Astrocyte of the spinal cord (primary cell): ENCODE measurements at regions not wholly inside any gene's neighbourhood (a gene's known extent, or its start where the extent isn't known, plus 50 kb on each side); places are given as distances from the start of the nearest gene placed in this dataset.
"Not testable (repeated sequence)": the region's sequence is repeated elsewhere in the genome, so short reads cannot be mapped to it uniquely, and the experiment has no call there.

ENCODE experiments used
- DNase-seq: peaks from one replicate; pipeline ENCODE4 v3.0.0; 2011; ENCODE audit warnings: low read depth, low spot score
- H3K4me3 ChIP-seq: 2 replicates; pipeline ENCODE4 v1.5.1; 2011; ENCODE audit warnings: low read depth, mild to moderate bottlenecking, low read length, moderate library complexity
- in situ Hi-C: cut with HindIII; loops from 2 replicates; pipeline ENCODE4 v1.10.0; 2017; ENCODE audit warnings: low sequenced_read_pairs
- TF ChIP-seq, protein P1 (sequence below): IDR thresholded peaks from 2 replicates; pipeline ENCODE4 v1.5.1; 2012; ENCODE audit warnings: low read depth, mild to moderate bottlenecking, low read length, inconsistent platforms

DNA sequence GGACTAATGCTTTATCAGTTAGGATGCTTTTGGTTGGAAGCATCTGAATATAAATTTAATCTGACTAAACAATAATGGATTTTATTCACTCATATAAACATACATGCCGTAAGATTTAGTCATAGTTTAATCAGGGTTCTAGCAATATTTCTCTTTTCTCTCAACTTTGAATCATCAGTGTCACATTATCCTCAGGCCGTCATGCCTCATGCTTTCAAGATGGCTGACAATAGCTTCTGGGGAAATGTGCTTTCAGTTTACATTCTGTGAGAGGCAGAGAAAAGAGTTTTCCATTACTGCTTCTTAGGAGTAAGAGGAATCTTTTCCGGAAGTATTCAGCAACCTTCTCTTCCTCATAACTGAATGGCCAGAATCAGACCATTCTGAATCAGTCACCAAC, 162.2 kb downstream of the GJA1 start:
- in situ Hi-C loops = no loop called here
- TF ChIP-seq, protein P1, sequence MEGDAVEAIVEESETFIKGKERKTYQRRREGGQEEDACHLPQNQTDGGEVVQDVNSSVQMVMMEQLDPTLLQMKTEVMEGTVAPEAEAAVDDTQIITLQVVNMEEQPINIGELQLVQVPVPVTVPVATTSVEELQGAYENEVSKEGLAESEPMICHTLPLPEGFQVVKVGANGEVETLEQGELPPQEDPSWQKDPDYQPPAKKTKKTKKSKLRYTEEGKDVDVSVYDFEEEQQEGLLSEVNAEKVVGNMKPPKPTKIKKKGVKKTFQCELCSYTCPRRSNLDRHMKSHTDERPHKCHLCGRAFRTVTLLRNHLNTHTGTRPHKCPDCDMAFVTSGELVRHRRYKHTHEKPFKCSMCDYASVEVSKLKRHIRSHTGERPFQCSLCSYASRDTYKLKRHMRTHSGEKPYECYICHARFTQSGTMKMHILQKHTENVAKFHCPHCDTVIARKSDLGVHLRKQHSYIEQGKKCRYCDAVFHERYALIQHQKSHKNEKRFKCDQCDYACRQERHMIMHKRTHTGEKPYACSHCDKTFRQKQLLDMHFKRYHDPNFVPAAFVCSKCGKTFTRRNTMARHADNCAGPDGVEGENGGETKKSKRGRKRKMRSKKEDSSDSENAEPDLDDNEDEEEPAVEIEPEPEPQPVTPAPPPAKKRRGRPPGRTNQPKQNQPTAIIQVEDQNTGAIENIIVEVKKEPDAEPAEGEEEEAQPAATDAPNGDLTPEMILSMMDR = no peak
- peak; percentile 34 for DNase-seq
- no peak overlapping the region for H3K4me3 ChIP-seq

DNA sequence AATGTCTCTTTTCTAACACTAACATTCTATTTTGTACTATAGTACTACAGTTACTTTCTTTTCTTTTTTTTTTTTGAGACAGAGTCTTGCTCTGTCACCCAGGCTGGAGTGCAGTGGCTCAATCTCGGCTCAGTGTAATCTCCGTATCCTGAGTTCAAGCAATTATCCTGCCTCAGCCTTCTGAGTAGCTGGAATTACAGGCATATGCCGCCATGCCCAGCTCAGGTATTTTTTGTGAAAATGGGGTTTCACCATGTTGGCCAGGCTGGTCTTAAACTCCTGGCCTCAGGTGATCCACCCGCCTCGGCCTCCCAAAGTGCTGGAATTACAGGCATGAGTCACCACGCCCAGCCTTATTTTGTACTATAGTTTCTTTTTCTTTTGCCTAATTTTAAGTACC, 163.9 kb downstream of the GJA1 start:
- in situ Hi-C loops = not testable (repeated sequence)

DNA sequence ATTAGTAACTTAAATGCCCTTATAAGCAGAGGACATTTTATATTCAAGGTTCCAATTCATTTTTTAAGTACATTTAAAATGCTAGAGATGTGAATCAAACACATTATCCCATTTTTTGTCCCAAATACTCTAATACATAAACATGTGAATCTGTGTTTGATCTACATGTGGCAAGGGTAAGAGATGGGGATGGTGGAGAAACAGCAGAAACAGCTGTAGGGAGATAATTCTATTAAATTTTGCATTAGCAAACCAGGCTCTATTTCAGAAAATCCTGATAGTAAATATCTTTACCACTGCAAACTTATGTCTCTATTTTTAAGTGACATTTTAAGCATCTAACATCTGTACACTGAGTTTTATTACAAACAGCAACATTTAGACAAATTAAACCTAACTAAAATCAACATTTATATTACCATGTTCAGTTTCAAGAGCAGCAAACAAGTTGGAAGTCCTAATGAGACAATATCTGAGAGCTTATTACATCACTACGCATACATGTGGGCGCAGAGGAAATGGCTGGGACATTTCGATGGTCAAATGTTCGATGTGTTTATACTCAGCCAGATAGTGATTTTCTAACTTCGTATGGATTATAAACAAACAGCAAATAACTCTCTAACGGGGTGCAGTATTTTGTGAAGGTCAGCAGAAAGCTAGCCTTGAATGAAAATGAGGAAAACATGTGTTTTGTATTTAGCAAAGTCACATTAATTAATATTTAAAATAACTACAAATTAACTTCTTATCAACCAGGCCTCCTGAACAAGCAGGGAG, 165.1 kb downstream of the GJA1 start:
- TF ChIP-seq, protein P1 = no peak
- H3K4me3 ChIP-seq = no peak overlapping the region
- no peak for DNase-seq
- in situ Hi-C loops = no loop called here

More for the DNA sequence above, 163.9 kb downstream of the GJA1 start:
- H3K4me3 ChIP-seq, DNase-seq: not testable (repeated sequence)

DNA sequence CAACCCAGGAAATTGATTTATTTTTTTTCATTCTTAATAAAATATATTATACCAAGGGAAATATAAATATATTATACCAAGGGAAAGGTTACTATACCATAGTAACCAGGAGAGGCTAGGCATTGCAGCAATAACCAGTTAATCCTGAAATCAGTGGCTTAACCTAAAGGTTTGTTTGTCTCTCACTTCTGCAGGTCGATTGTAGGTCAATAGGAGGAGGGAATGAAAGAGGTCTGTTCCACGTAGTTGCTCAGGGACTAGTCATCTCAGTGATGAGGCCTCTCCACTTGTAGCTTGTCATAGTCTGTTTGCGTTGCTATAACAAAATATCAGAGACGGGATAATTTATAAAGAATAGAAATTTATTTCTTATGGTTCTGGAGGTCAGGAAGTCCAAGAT, 168.0 kb downstream of the GJA1 start:
- no peak for DNase-seq
- TF ChIP-seq, protein P1 = no peak
- no peak overlapping the region for H3K4me3 ChIP-seq
- in situ Hi-C loops = no loop called here

DNA sequence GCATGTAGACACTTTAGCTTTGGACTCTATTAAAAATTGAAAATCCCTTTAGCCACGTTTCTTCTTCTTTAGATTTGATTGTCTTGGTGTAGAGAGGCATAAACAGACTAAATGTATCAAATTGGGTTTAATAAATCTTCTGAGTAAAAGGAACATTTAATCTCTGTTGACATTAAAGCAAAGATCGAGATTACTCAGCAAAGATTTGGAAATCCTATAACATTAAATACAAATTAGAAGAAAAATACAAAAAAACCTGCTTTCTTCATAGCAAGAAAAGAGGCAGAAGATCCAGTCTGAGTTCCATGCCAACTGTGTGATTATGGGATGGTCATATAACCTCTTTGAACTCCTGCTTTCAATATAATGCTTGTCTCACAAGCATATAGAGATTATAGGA, 172.3 kb downstream of the GJA1 start:
- no peak for DNase-seq
- TF ChIP-seq, protein P1 = no peak
- in situ Hi-C loops = no loop called here
- no peak overlapping the region for H3K4me3 ChIP-seq

DNA sequence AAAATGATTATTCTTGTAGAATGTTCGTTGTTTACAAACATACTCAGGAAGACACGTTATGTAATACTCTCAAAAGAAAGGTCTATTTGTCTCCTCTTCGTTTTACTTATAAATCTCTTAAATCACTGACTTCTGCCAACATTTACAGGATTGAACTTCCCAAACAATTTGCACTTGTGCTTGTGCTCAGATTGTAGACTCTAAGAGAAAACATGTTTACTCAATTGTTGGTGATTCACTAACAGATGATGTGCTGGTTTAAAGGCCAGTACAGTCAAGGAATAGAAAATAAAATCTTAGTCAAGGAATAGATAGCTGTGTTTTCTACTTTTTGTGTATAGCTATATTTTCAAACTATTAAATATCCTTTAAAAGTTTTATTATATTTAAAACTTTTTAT, 172.8 kb downstream of the GJA1 start:
- H3K4me3 ChIP-seq = no peak overlapping the region
- no peak for DNase-seq
- TF ChIP-seq, protein P1 = no peak
- in situ Hi-C loops = no loop called here

DNA sequence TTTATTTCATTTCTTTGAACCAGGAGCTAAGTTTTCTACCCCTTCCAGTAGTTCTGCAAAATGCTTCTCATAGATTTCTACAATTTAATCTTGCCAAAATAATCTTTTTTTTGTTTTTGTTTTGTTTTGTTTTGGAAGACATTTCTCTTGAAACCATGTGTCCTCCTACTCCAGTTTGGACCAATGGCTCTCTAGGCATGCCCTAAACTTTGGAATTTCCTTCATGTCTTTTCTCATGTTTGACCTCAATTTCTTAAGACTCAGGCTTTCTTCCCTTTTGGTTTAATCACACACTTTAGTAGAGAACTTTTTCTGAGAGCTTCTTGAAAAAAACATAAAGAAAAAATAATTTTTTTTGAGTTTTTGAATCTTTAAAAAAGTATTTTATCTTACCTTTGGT, 173.8 kb downstream of the GJA1 start:
- TF ChIP-seq, protein P1 = no peak
- in situ Hi-C loops = no loop called here

More for the DNA sequence above, 173.8 kb downstream of the GJA1 start:
- no peak for DNase-seq
- no peak overlapping the region for H3K4me3 ChIP-seq
